Neural progenitor cell (in vitro differentiated cells): ENCODE measurements at regions not wholly inside any gene's neighbourhood (a gene's known extent, or its start where the extent isn't known, plus 50 kb on each side); places are given as distances from the start of the nearest gene placed in this dataset.

Experiments
- DNase-seq: peaks from one replicate; pipeline ENCODE4 v3.0.0-alpha.2; 2016; ENCODE audit warnings: low spot score
- H2AFZ ChIP-seq: fragments of 200-600 bp; sonication (generic); replicated peaks from 2 replicates; pipeline ENCODE4 v1.6.1; 2016; ENCODE audit warnings: antibody characterized with exemption
- H3F3A ChIP-seq: fragments of 200-600 bp; sonication (generic); 2 replicates; pipeline ENCODE4 v1.6.1; 2016; ENCODE audit warnings: antibody characterized with exemption, low read depth
- H3K27ac ChIP-seq: fragments of 200-600 bp; sonication (generic); 2 replicates; pipeline ENCODE4 v1.5.1; 2016; ENCODE audit warnings: mild to moderate bottlenecking
- H3K27me3 ChIP-seq: fragments of 200-600 bp; sonication (generic); 2 replicates; pipeline ENCODE4 v1.6.1; 2016; ENCODE audit warnings: mild to moderate bottlenecking, moderate library complexity
- H3K36me3 ChIP-seq: fragments of 200-600 bp; sonication (generic); 2 replicates; pipeline ENCODE4 v1.5.1; 2016
- H3K4me1 ChIP-seq: fragments of 200-600 bp; sonication (generic); 2 replicates; pipeline ENCODE4 v1.6.1; 2016; ENCODE audit warnings: mixed run types
- H3K4me2 ChIP-seq: fragments of 200-600 bp; sonication (generic); 2 replicates; pipeline ENCODE4 v1.6.1; 2016
- H3K4me3 ChIP-seq: fragments of 200-600 bp; sonication (generic); 2 replicates; pipeline ENCODE4 v1.5.1; 2016
- H3K79me2 ChIP-seq: fragments of 200-600 bp; sonication (generic); 2 replicates; pipeline ENCODE4 v1.6.1; 2016; ENCODE audit warnings: low read depth
- H3K9ac ChIP-seq: fragments of 200-600 bp; sonication (generic); 2 replicates; pipeline ENCODE4 v1.6.1; 2016
- H3K9me3 ChIP-seq: fragments of 200-600 bp; sonication (generic); 2 replicates; pipeline ENCODE4 v1.5.1; 2016; ENCODE audit warnings: low read depth
- H4K20me1 ChIP-seq: fragments of 200-600 bp; sonication (generic); 2 replicates; pipeline ENCODE4 v1.6.1; 2016; ENCODE audit warnings: low read depth
- H3K27ac Mint-ChIP-seq: 3 replicates; pipeline ENCODE4 v1.8.0; 2021; ENCODE audit warnings: mixed read lengths
- H3K27me3 Mint-ChIP-seq: 2 replicates; pipeline ENCODE4 v1.8.0; 2022; ENCODE audit warnings: low read depth, mild to moderate bottlenecking, inconsistent platforms, moderate library complexity, mixed read lengths; ENCODE audit not compliant: insufficient read depth
- H3K36me3 Mint-ChIP-seq: 3 replicates; pipeline ENCODE4 v1.8.0; 2021; ENCODE audit warnings: mixed read lengths
- H3K4me1 Mint-ChIP-seq: 3 replicates; pipeline ENCODE4 v1.8.0; 2021; ENCODE audit warnings: mixed read lengths
- H3K4me3 Mint-ChIP-seq: 3 replicates; pipeline ENCODE4 v1.8.0; 2021; ENCODE audit warnings: mild to moderate bottlenecking, moderate library complexity, mixed read lengths
- H3K9me3 Mint-ChIP-seq: 3 replicates; pipeline ENCODE4 v1.8.0; 2020; ENCODE audit warnings: mixed read lengths
- EZH2 ChIP-seq: fragments of 200-600 bp; sonication (generic); IDR thresholded peaks from 2 replicates; pipeline ENCODE4 v1.6.1; 2017; ENCODE audit warnings: antibody characterized with exemption, mild to moderate bottlenecking, moderate library complexity
- EZH2phosphoT487 ChIP-seq: fragments of 200-600 bp; sonication (generic); IDR thresholded peaks from 2 replicates; pipeline ENCODE4 v1.6.1; 2017; ENCODE audit warnings: antibody characterized with exemption
- TF ChIP-seq, protein P1 (sequence below): fragments of 200-600 bp; sonication (generic); IDR thresholded peaks from 2 replicates; pipeline ENCODE4 v1.5.1; 2017; ENCODE audit warnings: antibody characterized with exemption, mild to moderate bottlenecking

DNA sequence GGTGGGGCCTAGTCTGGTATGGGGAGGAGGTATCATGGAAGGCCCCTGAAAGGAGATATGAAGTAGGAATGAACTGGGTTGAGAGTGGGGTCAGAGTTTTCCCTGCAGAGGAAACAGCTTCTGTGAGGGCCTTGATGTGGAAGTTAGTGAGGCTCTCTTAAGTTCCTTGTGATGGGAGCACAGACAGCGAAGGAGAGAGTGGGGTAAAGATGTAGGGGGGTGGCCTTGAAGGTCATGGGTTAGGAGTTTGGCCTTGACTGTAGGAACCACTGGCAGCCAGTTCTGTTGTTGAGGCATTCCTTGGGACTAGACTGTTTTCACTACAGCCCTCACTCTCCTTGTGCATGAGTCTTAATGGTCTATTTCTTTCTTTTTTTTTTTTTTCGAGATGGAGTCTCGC is 77.8 kb upstream of the NMNAT3 start:
- Mint-ChIP-seq H3K36me3 (no peaks in the 10 kb centered on the region), H3K4me1 (peaks cover 7% of the 10 kb centered on the region), H3K27ac (no peak overlapping the region), H3K4me3 (no peak overlapping the region), H3K27me3 (no peaks in the 10 kb centered on the region), H3K9me3 (no peaks in the 10 kb centered on the region)
- Histone ChIP-seq H3K4me2 (no peak overlapping the region), H4K20me1 (no peaks in the 10 kb centered on the region), H2AFZ (no peak overlapping the region), H3K9me3 (no peaks in the 10 kb centered on the region), H3K36me3 (no peaks in the 10 kb centered on the region), H3K79me2 (no peaks in the 10 kb centered on the region), H3K4me3 (no peak overlapping the region), H3K9ac (no peak overlapping the region), H3K27ac (no peak overlapping the region), H3F3A (no peaks in the 10 kb centered on the region), H3K4me1 (peaks cover 3% of the 10 kb centered on the region), H3K27me3 (no peaks in the 10 kb centered on the region)
- no peak for DNase-seq
- TF ChIP-seq, protein P1, sequence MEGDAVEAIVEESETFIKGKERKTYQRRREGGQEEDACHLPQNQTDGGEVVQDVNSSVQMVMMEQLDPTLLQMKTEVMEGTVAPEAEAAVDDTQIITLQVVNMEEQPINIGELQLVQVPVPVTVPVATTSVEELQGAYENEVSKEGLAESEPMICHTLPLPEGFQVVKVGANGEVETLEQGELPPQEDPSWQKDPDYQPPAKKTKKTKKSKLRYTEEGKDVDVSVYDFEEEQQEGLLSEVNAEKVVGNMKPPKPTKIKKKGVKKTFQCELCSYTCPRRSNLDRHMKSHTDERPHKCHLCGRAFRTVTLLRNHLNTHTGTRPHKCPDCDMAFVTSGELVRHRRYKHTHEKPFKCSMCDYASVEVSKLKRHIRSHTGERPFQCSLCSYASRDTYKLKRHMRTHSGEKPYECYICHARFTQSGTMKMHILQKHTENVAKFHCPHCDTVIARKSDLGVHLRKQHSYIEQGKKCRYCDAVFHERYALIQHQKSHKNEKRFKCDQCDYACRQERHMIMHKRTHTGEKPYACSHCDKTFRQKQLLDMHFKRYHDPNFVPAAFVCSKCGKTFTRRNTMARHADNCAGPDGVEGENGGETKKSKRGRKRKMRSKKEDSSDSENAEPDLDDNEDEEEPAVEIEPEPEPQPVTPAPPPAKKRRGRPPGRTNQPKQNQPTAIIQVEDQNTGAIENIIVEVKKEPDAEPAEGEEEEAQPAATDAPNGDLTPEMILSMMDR: no peak
- TF ChIP-seq EZH2phosphoT487 (no peak), EZH2 (no peak)

DNA sequence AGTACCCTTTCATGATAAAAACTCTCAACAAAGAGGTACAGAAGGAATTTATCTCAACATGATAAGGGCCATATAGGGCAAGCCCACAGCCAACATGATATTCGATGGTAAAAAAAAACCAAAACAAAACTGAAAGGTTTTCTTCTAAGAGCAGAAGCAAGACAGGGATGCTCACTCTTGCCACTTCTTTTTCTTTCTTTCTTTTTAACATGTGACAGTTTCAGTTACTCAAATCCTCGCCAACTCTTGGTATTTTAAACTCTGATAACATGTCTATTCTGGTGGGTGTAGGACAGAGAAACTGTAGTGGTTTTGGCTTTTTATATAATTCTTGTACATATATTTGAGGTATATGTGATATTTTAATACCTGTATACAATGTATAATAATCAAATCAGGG is 74.0 kb upstream of the NMNAT3 start:
- Histone ChIP-seq H3K9ac (no peak overlapping the region), H3K4me3 (no peak overlapping the region), H3F3A (no peaks in the 10 kb centered on the region), H3K4me2 (no peak overlapping the region), H3K27me3 (no peaks in the 10 kb centered on the region), H3K4me1 (no peaks in the 10 kb centered on the region), H3K9me3 (peaks cover 5% of the 10 kb centered on the region), H2AFZ (no peak overlapping the region), H3K27ac (no peak overlapping the region), H4K20me1 (no peaks in the 10 kb centered on the region), H3K79me2 (no peaks in the 10 kb centered on the region), H3K36me3 (no peaks in the 10 kb centered on the region)
- Mint-ChIP-seq H3K36me3 (no peaks in the 10 kb centered on the region), H3K27me3 (no peaks in the 10 kb centered on the region), H3K4me1 (no peaks in the 10 kb centered on the region), H3K4me3 (no peak overlapping the region), H3K9me3 (peaks cover 12% of the 10 kb centered on the region), H3K27ac (no peak overlapping the region)
- TF ChIP-seq EZH2 (no peak), EZH2phosphoT487 (no peak)
- TF ChIP-seq, protein P1: no peak
- DNase-seq: no peak

DNA sequence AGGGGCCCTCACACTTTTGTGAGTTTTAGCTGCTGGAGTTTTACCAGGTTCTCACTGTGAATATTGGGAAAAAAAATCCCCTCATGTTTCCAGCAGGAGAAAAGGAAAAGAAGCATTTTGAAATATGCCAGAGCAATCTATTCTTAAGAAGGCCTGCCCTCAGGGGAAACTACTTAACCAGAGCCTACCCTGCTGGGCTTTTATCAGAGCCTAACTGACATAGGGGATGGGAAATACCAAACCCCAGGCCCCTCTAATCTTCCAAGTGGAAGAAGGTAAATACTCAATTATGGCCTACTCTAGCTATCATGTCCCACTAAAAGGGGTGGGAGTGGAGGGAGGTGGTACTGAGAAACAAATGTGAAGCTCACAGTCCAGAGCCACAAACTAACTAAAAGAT is 68.7 kb upstream of the NMNAT3 start:
- Histone ChIP-seq H3K79me2 (no peaks in the 10 kb centered on the region), H3K27ac (no peak overlapping the region), H2AFZ (no peak overlapping the region), H3K36me3 (no peaks in the 10 kb centered on the region), H3K9ac (no peak overlapping the region), H3K4me2 (no peak overlapping the region), H3K27me3 (no peaks in the 10 kb centered on the region), H3F3A (no peaks in the 10 kb centered on the region), H4K20me1 (no peaks in the 10 kb centered on the region), H3K9me3 (peaks cover 5% of the 10 kb centered on the region), H3K4me1 (no peaks in the 10 kb centered on the region), H3K4me3 (no peak overlapping the region)
- Mint-ChIP-seq H3K4me3 (no peak overlapping the region), H3K9me3 (peaks cover 12% of the 10 kb centered on the region), H3K27me3 (no peaks in the 10 kb centered on the region), H3K27ac (no peak overlapping the region), H3K36me3 (no peaks in the 10 kb centered on the region), H3K4me1 (no peaks in the 10 kb centered on the region)
- TF ChIP-seq, protein P1: no peak
- TF ChIP-seq EZH2 (no peak), EZH2phosphoT487 (no peak)
- no peak for DNase-seq

DNA sequence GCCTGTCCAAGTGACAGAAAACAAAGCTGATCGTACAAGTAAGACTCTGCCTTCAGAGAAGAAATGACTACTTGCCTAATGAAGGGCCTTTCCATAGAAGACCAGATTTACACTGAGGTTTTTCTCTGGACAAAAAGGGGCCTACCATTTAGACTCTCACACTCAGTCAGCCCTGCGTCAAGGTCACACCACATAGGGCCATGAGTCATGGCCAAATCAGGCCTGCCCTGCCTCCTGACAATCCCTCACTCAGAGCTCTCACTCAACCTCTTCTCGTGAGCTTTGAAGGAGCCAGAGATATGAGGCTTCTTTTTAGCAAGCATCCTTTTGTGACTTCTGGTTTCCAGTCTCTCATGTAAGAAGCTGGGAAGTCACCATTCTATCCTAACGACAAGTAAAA is 68.1 kb upstream of the NMNAT3 start:
- H3K36me3 ChIP-seq: no peaks in the 10 kb centered on the region
- no peak for DNase-seq
- H3K9ac ChIP-seq: no peak overlapping the region
- no peak overlapping the region for H2AFZ ChIP-seq
- Mint-ChIP-seq H3K36me3 (no peaks in the 10 kb centered on the region), H3K4me3 (no peak overlapping the region), H3K9me3 (peaks cover 12% of the 10 kb centered on the region), H3K27ac (no peak overlapping the region), H3K27me3 (no peaks in the 10 kb centered on the region), H3K4me1 (no peaks in the 10 kb centered on the region)
- no peak overlapping the region for H3K4me2 ChIP-seq
- TF ChIP-seq, protein P1: no peak
- no peak for TF ChIP-seq EZH2
- no peak for TF ChIP-seq EZH2phosphoT487
- H3K27ac ChIP-seq: no peak overlapping the region
- no peaks in the 10 kb centered on the region for H3K27me3 ChIP-seq
- peaks cover 5% of the 10 kb centered on the region for H3K9me3 ChIP-seq
- H4K20me1 ChIP-seq: no peaks in the 10 kb centered on the region
- no peaks in the 10 kb centered on the region for H3K4me1 ChIP-seq
- H3F3A ChIP-seq: no peaks in the 10 kb centered on the region
- H3K4me3 ChIP-seq: no peak overlapping the region
- H3K79me2 ChIP-seq: no peaks in the 10 kb centered on the region
